BE2C (cell line): ENCODE measurements at regions not wholly inside any gene's neighbourhood (a gene's known extent, or its start where the extent isn't known, plus 50 kb on each side); places are given as distances from the start of the nearest gene placed in this dataset.

ENCODE experiments used
- DNase-seq: peaks from one replicate; pipeline ENCODE4 v3.0.0-alpha.2; 2020
- H3K27me3 ChIP-seq: fragments of 250-450 bp; sonication (Bioruptor Pico); 2 replicates; pipeline ENCODE4 v1.5.1; 2020; ENCODE audit warnings: mild to moderate bottlenecking
- H3K36me3 ChIP-seq: fragments of 250-450 bp; sonication (Bioruptor Pico); 2 replicates; pipeline ENCODE4 v1.5.1; 2020; ENCODE audit warnings: mild to moderate bottlenecking
- H3K4me1 ChIP-seq: fragments of 250-450 bp; sonication (Bioruptor Pico); 2 replicates; pipeline ENCODE4 v1.5.1; 2020
- H3K4me3 ChIP-seq: 2 replicates; pipeline ENCODE4 v1.5.1; 2011; ENCODE audit warnings: low read depth, low read length
- H3K9me3 ChIP-seq: fragments of 250-450 bp; sonication (Bioruptor Pico); 2 replicates; pipeline ENCODE4 v1.5.1; 2020
- CTCF ChIP-seq: IDR thresholded peaks from 2 replicates; pipeline ENCODE4 v1.5.1; 2012; ENCODE audit warnings: mild to moderate bottlenecking, low read depth, low read length

- H3K36me3 ChIP-seq, result no peaks in the 10 kb centered on the region
- no peak for TF ChIP-seq CTCF
- H3K4me3 ChIP-seq, result no peak overlapping the region
- H3K27me3 ChIP-seq, result no peaks in the 10 kb centered on the region; the same call in 1 of the 2 replicates
- H3K4me1 ChIP-seq, result no peaks in the 10 kb centered on the region
- H3K9me3 ChIP-seq, result no peaks in the 10 kb centered on the region
- DNase-seq, result peak; percentile 42
Measured at GRCh38 chr15:93331545-93332167, 242.6 kb upstream of the RGMA start.

DNA sequence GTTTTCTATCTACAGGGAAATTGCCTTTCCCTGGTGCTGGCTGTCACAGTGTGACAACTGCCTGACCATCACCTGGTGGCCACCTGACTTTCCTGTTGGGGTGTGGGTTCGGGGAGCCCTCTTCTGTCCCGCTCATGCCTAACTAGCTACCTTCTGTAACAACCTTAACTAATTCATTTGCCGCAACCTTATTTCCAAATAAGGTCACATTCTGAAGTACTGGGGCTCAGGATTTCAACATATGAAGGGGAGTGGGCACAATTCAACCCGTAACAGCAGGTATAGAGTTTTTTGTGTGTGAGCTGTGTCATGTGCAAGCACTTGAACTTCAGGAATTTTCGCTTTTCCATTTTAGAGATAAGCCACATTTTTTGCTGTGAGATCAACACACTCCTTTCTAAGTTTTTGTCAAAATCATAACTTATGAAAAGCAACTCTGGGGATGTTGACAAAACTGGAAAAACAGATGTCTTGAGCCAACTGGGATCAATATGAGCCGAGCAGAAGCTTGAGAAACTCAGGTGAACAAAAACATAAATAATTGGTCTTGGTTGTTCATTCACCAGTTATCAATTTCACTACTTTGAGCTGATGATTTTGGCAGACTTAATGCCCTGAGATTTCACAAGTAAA is 242.0 kb upstream of the RGMA start:
- H3K36me3 ChIP-seq, result no peaks in the 10 kb centered on the region
- H3K27me3 ChIP-seq, result no peaks in the 10 kb centered on the region; the same call in 1 of the 2 replicates
- H3K4me3 ChIP-seq, result no peak overlapping the region
- DNase-seq, result no peak
- H3K4me1 ChIP-seq, result no peaks in the 10 kb centered on the region
- TF ChIP-seq CTCF, result no peak
- H3K9me3 ChIP-seq, result no peaks in the 10 kb centered on the region

DNA sequence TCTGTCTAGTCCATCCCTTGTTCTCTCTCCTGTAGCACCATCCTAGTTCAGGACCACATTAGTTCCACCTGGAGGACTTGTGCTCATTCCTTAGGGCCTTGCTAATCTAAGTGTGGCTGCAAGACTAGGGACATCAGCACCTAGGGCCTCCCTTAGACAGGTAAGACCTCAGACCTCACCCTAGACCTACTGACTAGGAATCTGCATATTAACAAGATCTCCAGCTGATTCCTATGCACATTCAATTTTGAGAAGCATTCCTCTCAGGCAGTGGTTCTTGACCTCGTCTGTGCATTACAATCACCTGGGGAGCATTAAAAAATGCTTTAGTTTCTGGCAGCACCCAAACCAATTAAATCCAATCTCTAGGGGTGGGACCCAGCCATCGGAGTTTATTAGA is 238.4 kb upstream of the RGMA start:
- TF ChIP-seq CTCF, result no peak
- no peaks in the 10 kb centered on the region for H3K4me1 ChIP-seq
- no peaks in the 10 kb centered on the region; the same call in 1 of the 2 replicates for H3K27me3 ChIP-seq
- no peak overlapping the region for H3K4me3 ChIP-seq
- no peak for DNase-seq
- H3K36me3 ChIP-seq, result no peaks in the 10 kb centered on the region
- H3K9me3 ChIP-seq, result no peaks in the 10 kb centered on the region

DNA sequence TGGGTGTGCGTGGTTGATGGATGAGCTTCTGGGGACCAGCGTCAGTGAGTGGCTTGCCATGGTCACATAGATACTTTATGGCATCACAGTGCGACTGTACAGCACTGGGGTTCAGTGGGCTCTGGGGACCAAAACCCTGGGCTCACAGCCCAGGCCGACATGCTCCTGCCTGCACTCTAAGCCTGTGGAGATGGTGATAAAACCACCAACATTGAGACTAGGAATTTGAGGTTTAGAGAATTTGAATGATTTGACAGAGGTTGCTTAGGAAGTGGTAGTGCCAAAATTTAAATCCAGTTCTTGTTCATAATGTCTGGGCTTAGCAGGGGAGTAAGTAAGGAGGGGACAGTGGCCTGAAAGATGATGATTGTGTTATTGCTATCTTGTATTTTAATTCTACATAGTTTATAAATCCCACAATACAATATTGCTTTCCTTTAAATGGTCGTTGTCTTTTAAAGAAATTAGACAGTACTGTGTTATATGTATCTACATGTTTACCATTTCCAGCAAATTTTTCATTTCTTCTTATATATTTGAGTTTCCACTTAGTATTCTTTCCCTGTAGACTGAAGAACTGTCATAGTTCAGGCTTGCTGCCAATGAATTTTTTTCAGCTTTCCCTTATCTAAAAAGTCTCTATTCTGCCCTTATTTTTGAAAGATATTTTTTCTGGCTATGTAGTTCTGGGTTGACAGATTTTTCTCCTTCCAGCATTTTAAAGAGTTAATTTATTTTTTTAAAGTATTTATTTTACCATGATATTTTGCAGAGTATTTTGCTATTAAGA is 235.4 kb upstream of the RGMA start:
- Histone ChIP-seq H3K4me3 (no peak overlapping the region), H3K4me1 (no peaks in the 10 kb centered on the region), H3K9me3 (no peaks in the 10 kb centered on the region), H3K36me3 (no peaks in the 10 kb centered on the region), H3K27me3 (no peaks in the 10 kb centered on the region)
- no peak for DNase-seq
- no peak for TF ChIP-seq CTCF

- DNase-seq, result no peak
- Histone ChIP-seq H3K4me3 (no peak overlapping the region), H3K4me1 (no peaks in the 10 kb centered on the region), H3K27me3 (no peaks in the 10 kb centered on the region), H3K9me3 (no peaks in the 10 kb centered on the region), H3K36me3 (no peaks in the 10 kb centered on the region)
- no peak for TF ChIP-seq CTCF
Measured at GRCh38 chr15:93321881-93322282, 232.9 kb upstream of the RGMA start.
